Epithelial cell of esophagus (primary cell): ENCODE measurements at regions not wholly inside any gene's neighbourhood (a gene's known extent, or its start where the extent isn't known, plus 50 kb on each side); places are given as distances from the start of the nearest gene placed in this dataset.
"Not testable (repeated sequence)": the region's sequence is repeated elsewhere in the genome, so short reads cannot be mapped to it uniquely, and the experiment has no call there.

Experiments used
- DNase-seq: peaks from one replicate; pipeline ENCODE4 v3.0.0; 2010; ENCODE audit warnings: low read depth
- H3K4me3 ChIP-seq: 2 replicates; pipeline ENCODE4 v1.5.1; 2011; ENCODE audit warnings: mild to moderate bottlenecking, low read length, control low read depth
- TF ChIP-seq, protein P1 (sequence below): IDR thresholded peaks from 2 replicates; pipeline ENCODE4 v1.5.1; 2011; ENCODE audit warnings: low read depth, mild to moderate bottlenecking, low read length, control low read depth, inconsistent platforms; ENCODE audit not compliant: insufficient read depth; ENCODE audit errors: missing control alignments

DNA sequence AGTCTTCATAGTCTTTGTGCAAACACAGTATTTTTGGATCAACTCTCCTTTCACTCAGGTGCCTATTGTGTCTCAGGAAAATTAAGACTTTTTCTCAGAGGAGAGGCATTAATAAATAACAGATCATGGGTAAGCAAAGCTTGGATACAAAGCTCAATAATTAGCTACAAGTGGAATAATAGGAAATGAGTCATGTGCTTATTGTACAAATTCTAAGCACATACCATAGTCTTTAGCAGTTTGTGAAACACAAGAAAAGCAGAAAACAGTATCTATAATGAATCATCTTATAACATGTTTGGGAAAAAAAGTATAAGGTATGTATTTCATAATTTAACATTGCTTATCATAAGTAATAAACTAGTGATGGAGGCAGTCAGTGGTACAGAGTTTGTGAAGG, 477.0 kb downstream of the CDH10 start:
- TF ChIP-seq, protein P1, sequence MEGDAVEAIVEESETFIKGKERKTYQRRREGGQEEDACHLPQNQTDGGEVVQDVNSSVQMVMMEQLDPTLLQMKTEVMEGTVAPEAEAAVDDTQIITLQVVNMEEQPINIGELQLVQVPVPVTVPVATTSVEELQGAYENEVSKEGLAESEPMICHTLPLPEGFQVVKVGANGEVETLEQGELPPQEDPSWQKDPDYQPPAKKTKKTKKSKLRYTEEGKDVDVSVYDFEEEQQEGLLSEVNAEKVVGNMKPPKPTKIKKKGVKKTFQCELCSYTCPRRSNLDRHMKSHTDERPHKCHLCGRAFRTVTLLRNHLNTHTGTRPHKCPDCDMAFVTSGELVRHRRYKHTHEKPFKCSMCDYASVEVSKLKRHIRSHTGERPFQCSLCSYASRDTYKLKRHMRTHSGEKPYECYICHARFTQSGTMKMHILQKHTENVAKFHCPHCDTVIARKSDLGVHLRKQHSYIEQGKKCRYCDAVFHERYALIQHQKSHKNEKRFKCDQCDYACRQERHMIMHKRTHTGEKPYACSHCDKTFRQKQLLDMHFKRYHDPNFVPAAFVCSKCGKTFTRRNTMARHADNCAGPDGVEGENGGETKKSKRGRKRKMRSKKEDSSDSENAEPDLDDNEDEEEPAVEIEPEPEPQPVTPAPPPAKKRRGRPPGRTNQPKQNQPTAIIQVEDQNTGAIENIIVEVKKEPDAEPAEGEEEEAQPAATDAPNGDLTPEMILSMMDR, result no peak
- DNase-seq, result peak; percentile 33
- no peak overlapping the region for H3K4me3 ChIP-seq

GRCh38 chr5:24170026-24170425, 474.8 kb downstream of the CDH10 start:
- DNase-seq, result no peak
- TF ChIP-seq, protein P1, result no peak
- no peak overlapping the region for H3K4me3 ChIP-seq

DNA sequence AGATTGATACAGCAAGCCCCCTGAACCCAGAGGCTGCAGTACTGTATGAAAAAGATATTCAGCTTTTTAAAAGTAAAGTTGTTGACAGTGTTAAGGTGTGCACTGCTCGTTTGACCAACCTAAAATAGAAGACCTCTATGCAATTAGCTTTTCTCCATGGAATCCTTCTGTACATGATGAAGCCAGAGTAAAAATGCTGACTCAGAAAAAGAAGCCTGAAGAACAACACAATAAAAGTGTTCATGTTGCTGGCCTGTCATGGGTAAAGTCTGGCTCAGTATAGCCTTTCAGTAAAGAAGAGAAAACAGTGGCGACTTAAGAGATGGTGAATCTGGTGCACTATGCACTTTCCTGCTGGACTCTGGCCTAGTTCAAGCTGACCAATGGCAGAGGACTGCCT, 473.8 kb downstream of the CDH10 start:
- DNase-seq, H3K4me3 ChIP-seq: not testable (repeated sequence)

DNA sequence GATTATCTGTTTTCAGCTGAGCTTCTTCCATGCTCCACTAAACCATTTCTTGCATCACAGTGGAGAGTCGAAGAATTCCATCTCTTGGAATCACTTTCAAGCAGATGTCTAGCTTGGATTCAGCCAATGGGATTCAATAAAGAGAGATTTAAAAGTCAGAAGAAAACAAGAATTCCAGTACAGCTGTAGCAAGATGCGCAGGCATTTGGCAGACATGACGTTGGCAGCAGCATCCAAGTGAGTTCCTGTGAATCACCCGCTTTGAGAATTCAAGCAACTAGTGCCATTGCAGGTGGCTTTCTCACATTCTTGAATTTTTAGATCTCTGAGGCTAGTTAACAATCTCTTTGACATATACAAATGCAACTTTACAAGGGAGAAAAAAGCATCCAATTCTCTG, 467.0 kb downstream of the CDH10 start:
- DNase-seq, result no peak
- H3K4me3 ChIP-seq, result no peak overlapping the region
- TF ChIP-seq, protein P1, result no peak

GRCh38 chr5:24183981-24184380, 460.8 kb downstream of the CDH10 start:
- TF ChIP-seq, protein P1, result no peak
- no peak overlapping the region for H3K4me3 ChIP-seq
- DNase-seq, result no peak

GRCh38 chr5:24188216-24188925, 456.4 kb downstream of the CDH10 start:
- no peak for DNase-seq
- TF ChIP-seq, protein P1, result no peak
- H3K4me3 ChIP-seq, result no peak overlapping the region

GRCh38 chr5:24196789-24197188, 448.0 kb downstream of the CDH10 start:
- H3K4me3 ChIP-seq, result no peak overlapping the region
- DNase-seq, result no peak
- TF ChIP-seq, protein P1, result no peak

- no peak overlapping the region for H3K4me3 ChIP-seq
- TF ChIP-seq, protein P1, result no peak
- no peak for DNase-seq
These were observed 436.1 kb downstream of the CDH10 start for GRCh38 chr5:24208686-24209106.
